K562 (cell line): ENCODE measurements at regions not wholly inside any gene's neighbourhood (a gene's known extent, or its start where the extent isn't known, plus 50 kb on each side); places are given as distances from the start of the nearest gene placed in this dataset.

Source experiments
- ATAC-seq: fragments of 200-7000 bp; cut with Tn5 transposase; 3 replicates; pipeline ENCODE4 v1.9.1; 2020; ENCODE audit warnings: moderate library complexity
- BruUV-seq: library from RNA; stranded (reverse); fragments of 400-500 nt; replicated peaks from 2 replicates; lab custom pipeline; 2021; lab: Mats Ljungman, UMichigan
- CTCF ChIA-PET: fragments of 300-600 bp; formaldehyde crosslinking; extraction: SDS; loops from one replicate; lab custom pipeline; 2021; ENCODE audit warnings: low intra/inter-chr PET ratio; lab: Yijun Ruan, JAX
- POLR2A ChIA-PET: fragments of 300-600, 350-650 bp; sonication (Branson Sonifier 250); formaldehyde crosslinking; extraction: SDS; loops from one replicate; lab custom pipeline; 2021; ENCODE audit warnings: antibody characterized with exemption, inconsistent platforms; lab: Yijun Ruan, JAX
- DNase-seq, 4 experiments: peaks; one replicate each; pipeline versions ENCODE4 v3.0.0 to v3.0.0-alpha.2; 2011 to 2018; ENCODE audit warnings: low spot score in 3 of 4, mixed read lengths in 3 of 4; ENCODE audit errors: extremely low read depth in 1 of 4
- FAIRE-seq: peaks from 2 replicates; lab custom pipeline; 2011; peaks lifted over from hg19 to GRCh38; lab: Jason Lieb, UNC
- H2AFZ ChIP-seq: 2 replicates; pipeline ENCODE4 v1.6.0; 2011; ENCODE audit warnings: low read depth, low read length, control low read depth, inconsistent platforms
- H3K27ac ChIP-seq: fragments of 200-600 bp; 3 replicates; pipeline ENCODE4 v1.8.0; 2011; ENCODE audit warnings: low read depth, mild to moderate bottlenecking, control low read depth, inconsistent platforms, low read length, moderate library complexity, mixed read lengths; ENCODE audit errors: extremely low read depth
- H3K27me3 ChIP-seq, 2 experiments: fragments of 300-600 bp in 1 of 2; 2 replicates in 1 of 2; 3 replicates in 1 of 2; pipeline versions ENCODE4 v1.6.0 to v1.8.0; 2011; ENCODE audit warnings: inconsistent platforms in 2 of 2, low read length in 2 of 2, mild to moderate bottlenecking in 1 of 2, mixed read lengths in 1 of 2, moderate library complexity in 1 of 2; ENCODE audit not compliant: control insufficient read depth in 2 of 2, insufficient read depth in 2 of 2
- H3K36me3 ChIP-seq: fragments of 300-600 bp; 3 replicates; pipeline ENCODE4 v1.8.0; 2011; ENCODE audit warnings: mild to moderate bottlenecking, low read length, inconsistent platforms; ENCODE audit not compliant: control insufficient read depth, insufficient read depth
- H3K4me1 ChIP-seq, 2 experiments: fragments of 200-600 bp in 1 of 2; replicated peaks in 1 of 2; 2 replicates in 1 of 2; 3 replicates in 1 of 2; pipeline versions ENCODE4 v1.5.1 to v1.8.0; 2011; ENCODE audit warnings: inconsistent platforms in 2 of 2, low read length in 2 of 2, mild to moderate bottlenecking in 1 of 2, mixed read lengths in 1 of 2, moderate library complexity in 1 of 2; ENCODE audit not compliant: control insufficient read depth in 2 of 2, insufficient read depth in 2 of 2
- H3K4me2 ChIP-seq: 2 replicates; pipeline ENCODE4 v1.6.1; 2011; ENCODE audit warnings: low read length, control low read depth, inconsistent platforms, mixed read lengths; ENCODE audit not compliant: insufficient read depth
- H3K4me3 ChIP-seq: fragments of 200-600 bp; sonication (generic), shearing (Covaris generic); 2 replicates; pipeline ENCODE4 v1.5.1; 2016; ENCODE audit warnings: control low read depth, inconsistent platforms
- H3K79me2 ChIP-seq: fragments of 200-600 bp; 3 replicates; pipeline ENCODE4 v1.8.0; 2011; ENCODE audit warnings: low read length, inconsistent platforms; ENCODE audit not compliant: control insufficient read depth, insufficient read depth
- H3K9ac ChIP-seq, 2 experiments: 2 replicates each; pipeline versions ENCODE4 v1.6.0 to v1.6.1; 2011; ENCODE audit warnings: low read depth in 2 of 2, low read length in 2 of 2, control low read depth in 1 of 2, inconsistent platforms in 1 of 2, mild to moderate bottlenecking in 1 of 2, mixed read lengths in 1 of 2; ENCODE audit not compliant: insufficient read depth in 1 of 2
- H3K9me1 ChIP-seq: one replicate; pipeline ENCODE4 v1.6.0; 2011; ENCODE audit warnings: inconsistent platforms, mild to moderate bottlenecking, low read length, moderate library complexity; ENCODE audit not compliant: control insufficient read depth, insufficient read depth
- H3K9me3 ChIP-seq: replicated peaks from 2 replicates; pipeline ENCODE4 v1.5.1; 2011; ENCODE audit warnings: low read depth, low read length, inconsistent platforms; ENCODE audit not compliant: control insufficient read depth, insufficient read depth
- H4K20me1 ChIP-seq: replicated peaks from 2 replicates; pipeline ENCODE4 v1.6.1; 2011; ENCODE audit warnings: low read length, inconsistent platforms, mixed read lengths; ENCODE audit not compliant: control insufficient read depth, insufficient read depth
- CBFB ChIP-seq: sonication (generic); formaldehyde crosslinking; IDR thresholded peaks from 2 replicates; pipeline ENCODE4 v1.4.0; 2020; ENCODE audit warnings: mild to moderate bottlenecking, missing genetic modification reagents
- HDAC8 ChIP-seq: fragments of 450-650 bp; IDR thresholded peaks from 2 replicates; pipeline ENCODE4 v1.6.1; 2016; ENCODE audit warnings: mild to moderate bottlenecking, missing genetic modification characterization, moderate library complexity, missing compliant biosample characterization
- HDGF ChIP-seq: fragments of 450-650 bp; IDR thresholded peaks from 2 replicates; pipeline ENCODE4 v1.6.1; 2016
- KAT2B ChIP-seq: IDR thresholded peaks from one replicate; pipeline ENCODE4 v1.6.1; 2012; ENCODE audit warnings: low read depth, mild to moderate bottlenecking, control low read depth, inconsistent platforms, low read length, moderate library complexity
- RAD51 ChIP-seq: fragments of 450-650 bp; IDR thresholded peaks from 2 replicates; pipeline ENCODE4 v1.7.1; 2016; ENCODE audit warnings: low read depth, mild to moderate bottlenecking, borderline replicate concordance
- ZNF134 ChIP-seq: fragments of 250-450 bp; sonication (Bioruptor Pico); conservative IDR thresholded peaks from 2 replicates; pipeline ENCODE4 v1.4.0; 2020
- ZNF184 ChIP-seq: sonication (generic); formaldehyde crosslinking; IDR thresholded peaks from 2 replicates; pipeline ENCODE4 v1.5.0; 2020; ENCODE audit warnings: missing genetic modification reagents
- ZNF830 ChIP-seq: fragments of 250-450 bp; sonication (Bioruptor Pico); IDR thresholded peaks from 2 replicates; pipeline ENCODE4 v1.5.0; 2021; ENCODE audit warnings: mild to moderate bottlenecking
- ZSCAN32 ChIP-seq: fragments of 450-650 bp; formaldehyde crosslinking; IDR thresholded peaks from 2 replicates; pipeline ENCODE4 v1.4.0; 2020; ENCODE audit warnings: mild to moderate bottlenecking, moderate library complexity
- WGBS: fragments of 100-300 bp; shearing (Covaris generic); methylation state at CpG from one replicate; pipeline ENCODE4 v1.1.6; 2016; ENCODE audit warnings: low coverage, mixed read lengths; ENCODE audit not compliant: insufficient coverage; ENCODE audit errors: missing lambda C conversion rate; 5-methylcytosine and 5-hydroxymethylcytosine counted together
- in situ Hi-C: fragments of 300-500 bp; cut with MboI; formaldehyde crosslinking; loops from 4 replicates; pipeline ENCODE4 v1.15.0; 2018; ENCODE audit warnings: inconsistent platforms, mixed read lengths
- intact Hi-C: fragments of 100-400 bp; cut with micrococcal nuclease; formaldehyde crosslinking; loops from 2 replicates; pipeline ENCODE4 v1.14.2; 2022

- H2AFZ ChIP-seq: no peak overlapping the region
- ChIA-PET CTCF (no interaction called here), POLR2A (no interaction called here)
- in situ Hi-C loops (no loop called here), intact Hi-C loops (no loop called here)
- TF ChIP-seq ZNF184 (CRISPR knock-in tag) (no peak), ZNF134 (CRISPR knock-in tag) (no peak), HDAC8 (tag) (no peak), ZSCAN32 (no peak), HDGF (no peak), KAT2B (no peak), ZNF830 (CRISPR knock-in tag) (no peak), RAD51 (no peak)
- FAIRE-seq (no peak), DNase-seq (no peak), ATAC-seq (no peak)
- no peaks in the 10 kb centered on the region for H3K9me1 ChIP-seq
- H3K79me2 ChIP-seq: no peaks in the 10 kb centered on the region
- no peaks in the 10 kb centered on the region; a peak in 1 of 5 replicates for H3K27me3 ChIP-seq
- 0% methylated on average over 2 of the region's 2 CpGs for WGBS
- no TSS peak for BruUV-seq
- no peaks in the 10 kb centered on the region for H3K36me3 ChIP-seq
- no peaks in the 10 kb centered on the region for H3K4me1 ChIP-seq
- no peaks in the 10 kb centered on the region for H3K9me3 ChIP-seq
- H3K9ac ChIP-seq: no peak overlapping the region
- H4K20me1 ChIP-seq: no peaks in the 10 kb centered on the region
- H3K27ac ChIP-seq: no peak overlapping the region
- no peak overlapping the region for H3K4me3 ChIP-seq
- H3K4me2 ChIP-seq: no peak overlapping the region
Observed at GRCh38 chr10:93186653-93187052, 113.0 kb downstream of the CYP26A1 start.

- Histone ChIP-seq H3K4me2 (no peak overlapping the region), H3K9me3 (no peaks in the 10 kb centered on the region), H3K9me1 (no peaks in the 10 kb centered on the region), H3K27ac (no peak overlapping the region), H3K36me3 (no peaks in the 10 kb centered on the region), H2AFZ (no peak overlapping the region), H3K4me1 (no peaks in the 10 kb centered on the region; a peak in 1 of 5 replicates), H3K27me3 (no peaks in the 10 kb centered on the region), H4K20me1 (no peaks in the 10 kb centered on the region), H3K9ac (no peak overlapping the region), H3K4me3 (no peak overlapping the region), H3K79me2 (no peaks in the 10 kb centered on the region)
- ATAC-seq (no peak), FAIRE-seq (no peak), DNase-seq (no peak)
- intact Hi-C loops (no loop called here), in situ Hi-C loops (no loop called here)
- WGBS: 0% methylated on average over 2 of the region's 3 CpGs
- TF ChIP-seq CBFB: no peak
- BruUV-seq: no TSS peak
- ChIA-PET POLR2A (no interaction called here), CTCF (no interaction called here)
Observed at GRCh38 chr10:93189944-93190343, 116.3 kb downstream of the CYP26A1 start.
